OCI-LY3 (cell line): ENCODE measurements at regions not wholly inside any gene's neighbourhood (a gene's known extent, or its start where the extent isn't known, plus 50 kb on each side); places are given as distances from the start of the nearest gene placed in this dataset.
"Not testable (repeated sequence)": the region's sequence is repeated elsewhere in the genome, so short reads cannot be mapped to it uniquely, and the experiment has no call there.

Experiments used
- H2AFZ ChIP-seq: fragments of 200-600, 300-600 bp; shearing (Covaris generic); 2 replicates; pipeline ENCODE4 v1.6.0; 2014; ENCODE audit warnings: antibody characterized with exemption, low read depth, low read length
- H3K27ac ChIP-seq: fragments of 200-600, 300-600 bp; sonication (generic); 2 replicates; pipeline ENCODE4 v1.5.1; 2014; ENCODE audit warnings: mild to moderate bottlenecking, low read length, moderate library complexity, mixed read lengths
- H3K27me3 ChIP-seq: fragments of 200-600, 300-600 bp; sonication (generic); 2 replicates; pipeline ENCODE4 v1.6.1; 2014; ENCODE audit warnings: low read depth, low read length, mixed read lengths
- H3K36me3 ChIP-seq: fragments of 200-600, 300-600 bp; sonication (generic); replicated peaks from 2 replicates; pipeline ENCODE3; 2014; ENCODE audit warnings: low read depth, low read length, mixed read lengths
- H3K4me1 ChIP-seq: fragments of 300-600, 200-600 bp; sonication (generic); 2 replicates; pipeline ENCODE4 v1.6.1; 2014; ENCODE audit warnings: low read length, mixed read lengths
- H3K4me2 ChIP-seq: fragments of 200-600, 300-600 bp; sonication (generic); 2 replicates; pipeline ENCODE4 v1.6.1; 2014; ENCODE audit warnings: low read length, mixed read lengths
- H3K4me3 ChIP-seq: fragments of 300-600, 200-600 bp; sonication (generic); 2 replicates; pipeline ENCODE4 v1.5.1; 2014; ENCODE audit warnings: antibody characterized with exemption, mild to moderate bottlenecking, low read length, moderate library complexity
- H3K79me2 ChIP-seq: fragments of 300-600, 200-600 bp; shearing (Covaris generic); 2 replicates; pipeline ENCODE4 v1.6.1; 2014; ENCODE audit warnings: mild to moderate bottlenecking, low read length, mixed read lengths
- H3K9ac ChIP-seq: fragments of 300-600, 200-600 bp; shearing (Covaris generic); 2 replicates; pipeline ENCODE4 v1.6.0; 2014; ENCODE audit warnings: mild to moderate bottlenecking, low read length, moderate library complexity
- H3K9me3 ChIP-seq: fragments of 200-600, 300-600 bp; shearing (Covaris generic); 2 replicates; pipeline ENCODE4 v1.6.1; 2014; ENCODE audit warnings: low read length, mixed read lengths; ENCODE audit not compliant: insufficient read depth
- H4K20me1 ChIP-seq: fragments of 200-600, 300-600 bp; sonication (generic); 2 replicates; pipeline ENCODE4 v1.6.1; 2016; ENCODE audit warnings: low read length, mixed read lengths; ENCODE audit not compliant: insufficient read depth
- EZH2phosphoT487 ChIP-seq: fragments of 200-600 bp; shearing (Covaris generic); IDR thresholded peaks from 2 replicates; pipeline ENCODE4 v1.6.1; 2018; ENCODE audit warnings: antibody characterized with exemption, mixed run types, low read depth
- TF ChIP-seq, protein P1 (sequence below): fragments of 200-600, 300-600 bp; sonication (generic); IDR thresholded peaks from 2 replicates; pipeline ENCODE4 v1.5.1; 2014; ENCODE audit warnings: antibody characterized with exemption, low read length, low read depth

DNA sequence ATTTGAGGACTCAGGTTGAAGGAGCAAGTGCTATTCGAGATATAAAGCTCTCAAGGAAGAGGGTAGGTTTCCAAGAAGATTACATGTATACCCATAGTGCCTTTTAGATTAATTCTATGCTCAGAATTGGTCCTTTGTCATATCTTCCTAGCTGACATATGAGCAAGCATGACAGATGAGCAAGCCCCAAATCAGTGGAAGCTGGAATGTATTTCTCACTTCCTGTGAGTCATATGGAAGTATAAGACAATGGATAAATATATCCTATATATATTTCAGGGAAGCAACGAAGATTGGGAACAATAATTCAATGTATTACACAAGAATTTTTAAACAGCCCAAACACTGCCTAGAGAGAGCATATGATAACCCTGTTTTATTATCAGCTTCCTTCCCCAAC, 674.1 kb upstream of the ATXN7L3B start:
- no peaks in the 10 kb centered on the region for H4K20me1 ChIP-seq
- TF ChIP-seq, protein P1, sequence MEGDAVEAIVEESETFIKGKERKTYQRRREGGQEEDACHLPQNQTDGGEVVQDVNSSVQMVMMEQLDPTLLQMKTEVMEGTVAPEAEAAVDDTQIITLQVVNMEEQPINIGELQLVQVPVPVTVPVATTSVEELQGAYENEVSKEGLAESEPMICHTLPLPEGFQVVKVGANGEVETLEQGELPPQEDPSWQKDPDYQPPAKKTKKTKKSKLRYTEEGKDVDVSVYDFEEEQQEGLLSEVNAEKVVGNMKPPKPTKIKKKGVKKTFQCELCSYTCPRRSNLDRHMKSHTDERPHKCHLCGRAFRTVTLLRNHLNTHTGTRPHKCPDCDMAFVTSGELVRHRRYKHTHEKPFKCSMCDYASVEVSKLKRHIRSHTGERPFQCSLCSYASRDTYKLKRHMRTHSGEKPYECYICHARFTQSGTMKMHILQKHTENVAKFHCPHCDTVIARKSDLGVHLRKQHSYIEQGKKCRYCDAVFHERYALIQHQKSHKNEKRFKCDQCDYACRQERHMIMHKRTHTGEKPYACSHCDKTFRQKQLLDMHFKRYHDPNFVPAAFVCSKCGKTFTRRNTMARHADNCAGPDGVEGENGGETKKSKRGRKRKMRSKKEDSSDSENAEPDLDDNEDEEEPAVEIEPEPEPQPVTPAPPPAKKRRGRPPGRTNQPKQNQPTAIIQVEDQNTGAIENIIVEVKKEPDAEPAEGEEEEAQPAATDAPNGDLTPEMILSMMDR = no peak
- no peak for TF ChIP-seq EZH2phosphoT487
- no peak overlapping the region for H3K27ac ChIP-seq
- no peaks in the 10 kb centered on the region for H3K9me3 ChIP-seq
- no peak overlapping the region for H3K4me3 ChIP-seq
- H3K4me1 ChIP-seq = no peaks in the 10 kb centered on the region
- H3K79me2 ChIP-seq = no peaks in the 10 kb centered on the region
- no peaks in the 10 kb centered on the region for H3K27me3 ChIP-seq
- H3K9ac ChIP-seq = no peak overlapping the region
- no peaks in the 10 kb centered on the region for H3K36me3 ChIP-seq
- no peak overlapping the region for H3K4me2 ChIP-seq
- H2AFZ ChIP-seq = no peak overlapping the region

DNA sequence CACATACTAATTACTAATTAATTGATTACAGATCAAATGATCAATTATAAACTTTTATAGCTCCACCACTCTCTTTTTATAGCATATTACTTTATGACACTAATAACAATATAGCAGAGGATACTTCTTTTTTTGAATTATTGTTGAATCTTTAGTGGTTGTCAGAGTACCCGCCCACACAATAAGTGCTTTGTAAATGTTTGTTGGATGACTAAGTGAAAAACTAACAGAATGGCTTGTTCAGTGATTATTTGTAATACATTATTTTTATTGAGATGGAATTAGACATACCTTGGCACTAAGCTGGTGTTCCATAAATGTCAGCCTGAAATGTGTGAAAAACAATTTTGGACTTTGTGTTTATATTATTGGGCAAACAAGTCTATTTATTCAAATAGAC, 670.5 kb upstream of the ATXN7L3B start:
- H3K9me3 ChIP-seq = no peaks in the 10 kb centered on the region
- H3K27me3 ChIP-seq = no peaks in the 10 kb centered on the region
- no peaks in the 10 kb centered on the region for H3K4me1 ChIP-seq
- no peaks in the 10 kb centered on the region for H3K79me2 ChIP-seq
- no peaks in the 10 kb centered on the region for H3K36me3 ChIP-seq
- no peak overlapping the region for H3K9ac ChIP-seq
- no peak overlapping the region for H3K4me3 ChIP-seq
- no peak overlapping the region for H3K27ac ChIP-seq
- no peak overlapping the region for H2AFZ ChIP-seq
- no peak for TF ChIP-seq EZH2phosphoT487
- TF ChIP-seq, protein P1 = no peak
- no peaks in the 10 kb centered on the region for H4K20me1 ChIP-seq
- no peak overlapping the region for H3K4me2 ChIP-seq

DNA sequence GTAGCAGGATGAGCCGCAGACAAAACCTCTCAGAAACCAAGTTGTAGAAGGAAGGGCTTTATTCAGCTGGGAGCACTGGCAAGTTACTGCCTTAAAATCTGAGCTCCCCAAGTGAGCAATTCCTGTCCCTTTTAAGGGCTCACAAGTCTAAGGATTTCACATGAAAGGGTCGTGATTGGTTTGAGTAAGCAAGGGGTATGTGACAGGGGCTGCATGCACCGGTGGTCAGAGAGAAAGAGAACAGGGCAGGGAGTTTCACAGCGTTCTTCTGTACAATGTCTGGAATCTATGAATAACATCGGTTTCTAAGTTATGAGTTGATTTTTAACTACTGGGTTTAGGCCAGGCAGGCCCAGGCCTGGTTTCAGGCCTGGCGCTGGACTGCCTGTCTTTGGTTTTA, 660.3 kb upstream of the ATXN7L3B start:
- H3K4me1 ChIP-seq, H3K4me3 ChIP-seq, H3K79me2 ChIP-seq, H3K36me3 ChIP-seq, H3K27me3 ChIP-seq, H3K9ac ChIP-seq, H4K20me1 ChIP-seq, H3K9me3 ChIP-seq, H3K27ac ChIP-seq, H2AFZ ChIP-seq, H3K4me2 ChIP-seq: not testable (repeated sequence)

DNA sequence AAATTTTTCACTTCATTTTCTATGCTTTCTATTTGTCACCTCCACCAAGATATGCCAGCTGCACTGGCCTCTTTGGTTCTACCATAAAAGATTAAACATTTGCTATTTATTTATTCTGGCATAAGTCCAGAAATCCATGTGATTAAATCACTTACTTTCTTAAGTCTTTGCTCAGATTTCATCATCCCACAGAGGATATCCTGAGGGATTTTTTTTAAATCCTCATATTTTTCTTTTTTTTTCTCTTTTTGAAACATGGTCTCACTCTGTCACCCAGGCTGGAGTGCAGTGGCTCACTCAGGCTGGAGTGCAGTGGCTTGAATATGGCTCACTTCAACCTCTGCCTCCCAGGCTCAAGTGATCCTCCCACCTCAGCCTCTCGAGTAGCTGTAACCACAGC, 645.4 kb upstream of the ATXN7L3B start:
- H3K4me3 ChIP-seq = no peak overlapping the region
- no peak overlapping the region for H3K27ac ChIP-seq
- TF ChIP-seq, protein P1 = no peak
- no peak for TF ChIP-seq EZH2phosphoT487
- no peaks in the 10 kb centered on the region for H3K9me3 ChIP-seq
- no peak overlapping the region for H3K9ac ChIP-seq
- no peak overlapping the region for H2AFZ ChIP-seq
- no peaks in the 10 kb centered on the region for H3K36me3 ChIP-seq
- no peak overlapping the region for H3K4me2 ChIP-seq
- H3K4me1 ChIP-seq = no peaks in the 10 kb centered on the region
- H3K27me3 ChIP-seq = no peaks in the 10 kb centered on the region
- H3K79me2 ChIP-seq = no peaks in the 10 kb centered on the region
- H4K20me1 ChIP-seq = no peaks in the 10 kb centered on the region

DNA sequence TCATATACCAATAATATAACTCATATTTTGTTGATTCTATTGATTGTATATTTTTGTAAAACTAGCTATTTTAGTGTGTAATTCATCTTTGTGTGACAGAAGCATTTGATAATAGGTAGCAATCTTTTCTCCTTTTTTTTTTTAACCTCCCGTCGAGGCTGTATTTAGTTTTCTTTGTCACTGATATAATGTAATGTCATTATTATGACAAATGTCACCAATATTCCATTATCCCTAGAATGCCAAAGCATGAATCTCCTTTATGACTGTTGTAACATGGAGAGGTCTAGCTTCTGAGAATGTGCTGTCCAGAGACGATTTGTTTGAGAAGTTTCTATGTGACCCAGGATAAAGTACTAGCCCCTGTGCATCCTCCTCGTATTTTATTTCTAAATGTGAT, 639.0 kb upstream of the ATXN7L3B start:
- Histone ChIP-seq H3K4me2 (no peak overlapping the region), H3K9me3 (no peaks in the 10 kb centered on the region), H3K27ac (no peak overlapping the region), H2AFZ (no peak overlapping the region), H3K4me1 (no peaks in the 10 kb centered on the region), H4K20me1 (no peaks in the 10 kb centered on the region), H3K79me2 (no peaks in the 10 kb centered on the region), H3K36me3 (no peaks in the 10 kb centered on the region), H3K27me3 (no peaks in the 10 kb centered on the region), H3K9ac (no peak overlapping the region), H3K4me3 (no peak overlapping the region)
- TF ChIP-seq, protein P1 = no peak
- no peak for TF ChIP-seq EZH2phosphoT487
